ENCODE measurements at regions not wholly inside any gene's neighbourhood (a gene's known extent, or its start where the extent isn't known, plus 50 kb on each side); places are given as distances from the start of the nearest gene placed in this dataset.

DNA sequence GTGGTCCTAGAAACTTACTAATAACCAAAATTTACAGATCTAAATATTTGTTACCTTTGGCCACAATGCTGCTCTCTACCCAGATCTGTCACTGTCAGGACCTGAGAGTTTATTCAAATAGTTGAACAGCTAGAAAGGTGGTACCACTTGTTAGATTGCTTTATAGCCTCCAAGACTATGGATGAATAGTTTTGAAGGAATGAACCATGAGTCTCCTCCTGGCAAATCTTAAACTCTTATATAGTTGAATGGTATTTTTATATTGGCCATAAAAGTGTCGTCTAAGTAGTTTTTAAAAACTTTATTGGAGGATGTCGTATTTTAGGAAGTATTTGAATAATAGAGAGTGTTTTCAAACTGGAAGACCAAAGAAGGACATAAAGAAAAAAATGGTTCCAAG lies 178.7 kb downstream of the AHR start:
- TF ChIP-seq, protein P1, sequence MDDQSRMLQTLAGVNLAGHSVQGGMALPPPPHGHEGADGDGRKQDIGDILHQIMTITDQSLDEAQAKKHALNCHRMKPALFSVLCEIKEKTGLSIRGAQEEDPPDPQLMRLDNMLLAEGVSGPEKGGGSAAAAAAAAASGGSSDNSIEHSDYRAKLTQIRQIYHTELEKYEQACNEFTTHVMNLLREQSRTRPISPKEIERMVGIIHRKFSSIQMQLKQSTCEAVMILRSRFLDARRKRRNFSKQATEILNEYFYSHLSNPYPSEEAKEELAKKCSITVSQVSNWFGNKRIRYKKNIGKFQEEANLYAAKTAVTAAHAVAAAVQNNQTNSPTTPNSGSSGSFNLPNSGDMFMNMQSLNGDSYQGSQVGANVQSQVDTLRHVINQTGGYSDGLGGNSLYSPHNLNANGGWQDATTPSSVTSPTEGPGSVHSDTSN (IDR thresholded peaks at IDR 0.05), result no peak
- TF ChIP-seq RCOR1 (IDR thresholded peaks at IDR 0.05; ENCODE audit: low read length) (no peak), TEAD4 (IDR thresholded peaks at IDR 0.05; ENCODE audit: borderline replicate concordance, insufficient read depth) (no peak), NRF1 (IDR thresholded peaks at IDR 0.05; ENCODE audit: low read depth, low read length) (no peak), RFX5 (IDR thresholded peaks at IDR 0.05; ENCODE audit: low read length) (no peak), JUND (IDR thresholded peaks at IDR 0.05) (no peak)
- TF ChIP-seq, protein P2, sequence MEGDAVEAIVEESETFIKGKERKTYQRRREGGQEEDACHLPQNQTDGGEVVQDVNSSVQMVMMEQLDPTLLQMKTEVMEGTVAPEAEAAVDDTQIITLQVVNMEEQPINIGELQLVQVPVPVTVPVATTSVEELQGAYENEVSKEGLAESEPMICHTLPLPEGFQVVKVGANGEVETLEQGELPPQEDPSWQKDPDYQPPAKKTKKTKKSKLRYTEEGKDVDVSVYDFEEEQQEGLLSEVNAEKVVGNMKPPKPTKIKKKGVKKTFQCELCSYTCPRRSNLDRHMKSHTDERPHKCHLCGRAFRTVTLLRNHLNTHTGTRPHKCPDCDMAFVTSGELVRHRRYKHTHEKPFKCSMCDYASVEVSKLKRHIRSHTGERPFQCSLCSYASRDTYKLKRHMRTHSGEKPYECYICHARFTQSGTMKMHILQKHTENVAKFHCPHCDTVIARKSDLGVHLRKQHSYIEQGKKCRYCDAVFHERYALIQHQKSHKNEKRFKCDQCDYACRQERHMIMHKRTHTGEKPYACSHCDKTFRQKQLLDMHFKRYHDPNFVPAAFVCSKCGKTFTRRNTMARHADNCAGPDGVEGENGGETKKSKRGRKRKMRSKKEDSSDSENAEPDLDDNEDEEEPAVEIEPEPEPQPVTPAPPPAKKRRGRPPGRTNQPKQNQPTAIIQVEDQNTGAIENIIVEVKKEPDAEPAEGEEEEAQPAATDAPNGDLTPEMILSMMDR (IDR thresholded peaks at IDR 0.05), result no peak

Data from SK-N-SH (cell line).